Endodermal cell (in vitro differentiated cells): ENCODE measurements at regions not wholly inside any gene's neighbourhood (a gene's known extent, or its start where the extent isn't known, plus 50 kb on each side); places are given as distances from the start of the nearest gene placed in this dataset.

Experiments used
- DNase-seq: peaks from one replicate; pipeline ENCODE4 v3.0.0-alpha.2; 2017
- H3K27ac ChIP-seq: 2 replicates; pipeline ENCODE4 v1.5.1; 2013; ENCODE audit warnings: mild to moderate bottlenecking, low read depth, low read length, moderate library complexity
- H3K27me3 ChIP-seq: 2 replicates; pipeline ENCODE4 v1.6.1; 2013; ENCODE audit warnings: mild to moderate bottlenecking, low read length, moderate library complexity; ENCODE audit not compliant: insufficient read depth, control insufficient read depth, poor library complexity, severe bottlenecking
- H3K36me3 ChIP-seq: 2 replicates; pipeline ENCODE4 v1.7.0; 2013; ENCODE audit warnings: mild to moderate bottlenecking, low read length, moderate library complexity; ENCODE audit not compliant: control insufficient read depth, insufficient read depth
- H3K4me1 ChIP-seq: one replicate; pipeline ENCODE4 v1.7.0; 2013; ENCODE audit warnings: low read length; ENCODE audit not compliant: control insufficient read depth, insufficient read depth
- H3K4me3 ChIP-seq: 2 replicates; pipeline ENCODE4 v1.5.1; 2013; ENCODE audit warnings: mild to moderate bottlenecking, low read length, moderate library complexity
- H3K9ac ChIP-seq: 2 replicates; pipeline ENCODE4 v1.6.1; 2013; ENCODE audit warnings: mild to moderate bottlenecking, low read length, moderate library complexity; ENCODE audit not compliant: poor library complexity, severe bottlenecking; ENCODE audit errors: extremely low read depth
- H3K9me3 ChIP-seq: 2 replicates; pipeline ENCODE4 v1.6.1; 2013; ENCODE audit warnings: mild to moderate bottlenecking, low read length, moderate library complexity; ENCODE audit not compliant: control insufficient read depth
- H3K27ac Mint-ChIP-seq: 2 replicates; pipeline ENCODE4 v1.8.0; 2020; ENCODE audit warnings: mixed read lengths
- H3K27me3 Mint-ChIP-seq: 2 replicates; pipeline ENCODE4 v1.8.0; 2021; ENCODE audit warnings: mild to moderate bottlenecking, mixed read lengths; ENCODE audit not compliant: insufficient read depth
- H3K36me3 Mint-ChIP-seq: 2 replicates; pipeline ENCODE4 v1.8.0; 2020; ENCODE audit warnings: low read depth, mixed read lengths
- H3K4me1 Mint-ChIP-seq: 2 replicates; pipeline ENCODE4 v1.8.0; 2020; ENCODE audit warnings: mixed read lengths
- H3K4me3 Mint-ChIP-seq: 2 replicates; pipeline ENCODE4 v1.8.0; 2020; ENCODE audit warnings: mild to moderate bottlenecking, moderate library complexity, mixed read lengths
- H3K9me3 Mint-ChIP-seq: 2 replicates; pipeline ENCODE4 v1.8.0; 2020; ENCODE audit warnings: mild to moderate bottlenecking, mixed read lengths
- WGBS, 2 experiments: methylation state at CpG; one replicate each; pipeline versions ENCODE4 v1.1.5 to v1.1.7; 2013; ENCODE audit warnings: missing lambda C conversion rate in 2 of 2, mixed read lengths in 1 of 2; ENCODE audit not compliant: insufficient coverage in 1 of 2, insufficient read length in 1 of 2; 5-methylcytosine and 5-hydroxymethylcytosine counted together
- TF ChIP-seq, protein P1 (sequence below): fragments of 200-600 bp; sonication (generic); conservative IDR thresholded peaks from 2 replicates; pipeline ENCODE4 v1.5.0; 2021; ENCODE audit warnings: antibody characterized with exemption, mild to moderate bottlenecking

- H3K4me1 Mint-ChIP-seq = peaks cover 20% of the 10 kb centered on the region
- Histone ChIP-seq H3K4me1 (peaks cover 6% of the 10 kb centered on the region), H3K9ac (no peak overlapping the region), H3K27me3 (no peaks in the 10 kb centered on the region), H3K4me3 (no peak overlapping the region), H3K27ac (no peak overlapping the region), H3K9me3 (peaks cover 20% of the 10 kb centered on the region), H3K36me3 (no peaks in the 10 kb centered on the region)
- WGBS, 2 experiments = 87 to 93% methylated on average over 10 to 12 of the region's 12 CpGs
- no peak overlapping the region for H3K27ac Mint-ChIP-seq
- no peak overlapping the region for H3K4me3 Mint-ChIP-seq
- no peaks in the 10 kb centered on the region for H3K36me3 Mint-ChIP-seq
- TF ChIP-seq, protein P1, sequence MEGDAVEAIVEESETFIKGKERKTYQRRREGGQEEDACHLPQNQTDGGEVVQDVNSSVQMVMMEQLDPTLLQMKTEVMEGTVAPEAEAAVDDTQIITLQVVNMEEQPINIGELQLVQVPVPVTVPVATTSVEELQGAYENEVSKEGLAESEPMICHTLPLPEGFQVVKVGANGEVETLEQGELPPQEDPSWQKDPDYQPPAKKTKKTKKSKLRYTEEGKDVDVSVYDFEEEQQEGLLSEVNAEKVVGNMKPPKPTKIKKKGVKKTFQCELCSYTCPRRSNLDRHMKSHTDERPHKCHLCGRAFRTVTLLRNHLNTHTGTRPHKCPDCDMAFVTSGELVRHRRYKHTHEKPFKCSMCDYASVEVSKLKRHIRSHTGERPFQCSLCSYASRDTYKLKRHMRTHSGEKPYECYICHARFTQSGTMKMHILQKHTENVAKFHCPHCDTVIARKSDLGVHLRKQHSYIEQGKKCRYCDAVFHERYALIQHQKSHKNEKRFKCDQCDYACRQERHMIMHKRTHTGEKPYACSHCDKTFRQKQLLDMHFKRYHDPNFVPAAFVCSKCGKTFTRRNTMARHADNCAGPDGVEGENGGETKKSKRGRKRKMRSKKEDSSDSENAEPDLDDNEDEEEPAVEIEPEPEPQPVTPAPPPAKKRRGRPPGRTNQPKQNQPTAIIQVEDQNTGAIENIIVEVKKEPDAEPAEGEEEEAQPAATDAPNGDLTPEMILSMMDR = no peak
- no peaks in the 10 kb centered on the region for H3K27me3 Mint-ChIP-seq
- peak; percentile 80 for DNase-seq
- H3K9me3 Mint-ChIP-seq = peaks cover 18% of the 10 kb centered on the region
Measured at GRCh38 chr6:11380969-11381744, 148.7 kb upstream of the NEDD9 start.

- H3K27ac ChIP-seq = no peak overlapping the region
- H3K27me3 Mint-ChIP-seq = no peaks in the 10 kb centered on the region
- H3K27ac Mint-ChIP-seq = no peak overlapping the region
- H3K9ac ChIP-seq = no peak overlapping the region
- peaks cover 17% of the 10 kb centered on the region for H3K4me1 Mint-ChIP-seq
- H3K36me3 ChIP-seq = no peaks in the 10 kb centered on the region
- no peak overlapping the region for H3K4me3 Mint-ChIP-seq
- no peaks in the 10 kb centered on the region for H3K27me3 ChIP-seq
- H3K4me3 ChIP-seq = no peak overlapping the region
- DNase-seq = no peak
- H3K36me3 Mint-ChIP-seq = peaks cover under 1% of the 10 kb centered on the region
- TF ChIP-seq, protein P1 = no peak
- peaks cover 6% of the 10 kb centered on the region for H3K4me1 ChIP-seq
- peaks cover 21% of the 10 kb centered on the region for H3K9me3 ChIP-seq
- peaks cover 21% of the 10 kb centered on the region for H3K9me3 Mint-ChIP-seq
- 67 to 75% methylated on average over 4 to 7 of the region's 7 CpGs for WGBS, 2 experiments
Measured at GRCh38 chr6:11380549-11380948, 148.1 kb upstream of the NEDD9 start.

GRCh38 chr6:11379805-11380204, 147.3 kb upstream of the NEDD9 start:
- Mint-ChIP-seq H3K4me3 (no peak overlapping the region), H3K27ac (no peak overlapping the region), H3K36me3 (peaks cover 3% of the 10 kb centered on the region), H3K27me3 (no peaks in the 10 kb centered on the region), H3K9me3 (peaks cover 24% of the 10 kb centered on the region), H3K4me1 (peaks cover 9% of the 10 kb centered on the region)
- H3K9ac ChIP-seq = no peak overlapping the region
- no peak overlapping the region for H3K4me3 ChIP-seq
- DNase-seq = no peak
- H3K4me1 ChIP-seq = peaks cover 6% of the 10 kb centered on the region
- peaks cover 21% of the 10 kb centered on the region for H3K9me3 ChIP-seq
- TF ChIP-seq, protein P1 = no peak
- no peaks in the 10 kb centered on the region for H3K36me3 ChIP-seq
- no peak overlapping the region for H3K27ac ChIP-seq
- WGBS, 2 experiments = 89 to 98% methylated on average over 1 to 4 of the region's 4 CpGs
- no peaks in the 10 kb centered on the region for H3K27me3 ChIP-seq
